HepG2 (cell line): ENCODE measurements at regions not wholly inside any gene's neighbourhood (a gene's known extent, or its start where the extent isn't known, plus 50 kb on each side); places are given as distances from the start of the nearest gene placed in this dataset.
"Not testable (repeated sequence)": the region's sequence is repeated elsewhere in the genome, so short reads cannot be mapped to it uniquely, and the experiment has no call there.

Experiments
- NBN ChIP-seq: fragments of 450-650 bp; conservative IDR thresholded peaks from 2 replicates; pipeline ENCODE4 v1.6.1; 2017
- POLR2AphosphoS5 ChIP-seq: IDR thresholded peaks from 2 replicates; pipeline ENCODE4 v1.6.1; 2012; ENCODE audit warnings: low read depth, low read length

DNA sequence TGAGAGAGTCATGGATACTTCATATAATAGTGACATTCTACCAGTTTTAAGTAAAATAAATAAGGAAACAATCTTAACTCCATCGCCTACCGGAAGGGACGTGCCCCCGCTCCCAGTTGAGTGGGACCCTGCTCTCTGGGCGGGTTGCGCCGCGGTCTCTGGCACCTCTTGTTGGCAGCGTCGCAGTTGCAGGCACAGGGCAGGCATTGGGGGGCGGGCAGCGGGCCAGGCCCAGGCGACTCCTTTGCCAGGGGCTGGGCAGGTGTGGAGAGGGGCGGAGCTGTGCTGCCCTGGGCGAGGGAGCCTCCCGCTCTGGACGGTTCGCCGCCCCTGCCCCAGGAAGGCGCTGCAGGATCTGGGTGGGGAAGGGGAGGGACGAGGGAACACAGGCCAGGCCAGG lies 1500.6 kb downstream of the FOXD4L5 start:
- TF ChIP-seq POLR2AphosphoS5, NBN: not testable (repeated sequence)
